CD4-positive, alpha-beta T cell treated with Interleukin-17A for 1 hour (primary cell): ENCODE measurements at regions not wholly inside any gene's neighbourhood (a gene's known extent, or its start where the extent isn't known, plus 50 kb on each side); places are given as distances from the start of the nearest gene placed in this dataset.

ENCODE experiments used
- DNase-seq: peaks from one replicate; pipeline ENCODE4 v3.0.0-alpha.2; 2020

- no peak for DNase-seq
These were observed 1125.6 kb downstream of the BCL11B start for GRCh38 chr14:98146416-98146815.

- no peak for DNase-seq
These were observed 1117.7 kb downstream of the BCL11B start for GRCh38 chr14:98154254-98154653.

GRCh38 chr14:98156411-98156810 is 1115.6 kb downstream of the BCL11B start:
- DNase-seq = no peak

GRCh38 chr14:98160901-98161300 is 1111.1 kb downstream of the BCL11B start:
- DNase-seq = no peak

- DNase-seq = no peak
These were observed 1110.6 kb downstream of the BCL11B start for GRCh38 chr14:98161356-98161755.

GRCh38 chr14:98162856-98163805 is 1108.9 kb downstream of the BCL11B start:
- no peak for DNase-seq

- DNase-seq = no peak
These were observed 1108.1 kb downstream of the BCL11B start for GRCh38 chr14:98163873-98164272.

GRCh38 chr14:98165976-98166375 is 1106.0 kb downstream of the BCL11B start:
- DNase-seq = no peak

GRCh38 chr14:98167275-98167674 is 1104.7 kb downstream of the BCL11B start:
- DNase-seq = no peak

GRCh38 chr14:98167705-98168104 is 1104.3 kb downstream of the BCL11B start:
- peak; percentile 57 for DNase-seq

GRCh38 chr14:98168211-98168985 is 1103.6 kb downstream of the BCL11B start:
- no peak for DNase-seq

GRCh38 chr14:98169170-98169587 is 1102.8 kb downstream of the BCL11B start:
- DNase-seq = no peak

- DNase-seq = no peak
These were observed 1101.4 kb downstream of the BCL11B start for GRCh38 chr14:98170575-98170974.

- DNase-seq = peak; percentile 26
These were observed 1100.3 kb downstream of the BCL11B start for GRCh38 chr14:98171654-98172053.

- DNase-seq = no peak
These were observed 1099.7 kb downstream of the BCL11B start for GRCh38 chr14:98172243-98172778.

- peak; percentile 88 for DNase-seq
These were observed 1098.7 kb downstream of the BCL11B start for GRCh38 chr14:98173305-98173704.

GRCh38 chr14:98174041-98174440 is 1098.0 kb downstream of the BCL11B start:
- DNase-seq = peak; percentile 41

GRCh38 chr14:98175436-98175835 is 1096.6 kb downstream of the BCL11B start:
- DNase-seq = peak; percentile 42

- DNase-seq = no peak
These were observed 1096.1 kb downstream of the BCL11B start for GRCh38 chr14:98175881-98176280.

- no peak for DNase-seq
These were observed 1095.1 kb downstream of the BCL11B start for GRCh38 chr14:98176892-98177291.

GRCh38 chr14:98177551-98177950 is 1094.4 kb downstream of the BCL11B start:
- DNase-seq = peak; percentile 66

GRCh38 chr14:98181241-98181640 is 1090.8 kb downstream of the BCL11B start:
- DNase-seq = no peak

GRCh38 chr14:98181768-98182167 is 1090.2 kb downstream of the BCL11B start:
- no peak for DNase-seq
